Ascending aorta (tissue), 2 donors: ENCODE measurements at regions not wholly inside any gene's neighbourhood (a gene's known extent, or its start where the extent isn't known, plus 50 kb on each side); places are given as distances from the start of the nearest gene placed in this dataset.

Source experiments
- DNase-seq, 2 donors: peaks; one replicate each; pipeline ENCODE4 v3.0.0-alpha.2; 2019; ENCODE audit warnings: low spot score in 2 of 2
- H3K27ac ChIP-seq, 2 donors: fragments of 200-600 bp; sonication (generic); one replicate each; pipeline ENCODE4 v1.5.1; 2016 to 2017; ENCODE audit warnings: mild to moderate bottlenecking in 1 of 2
- H3K27me3 ChIP-seq: fragments of 200-600 bp; sonication (generic); one replicate; pipeline ENCODE4 v1.5.1; 2017
- H3K36me3 ChIP-seq, 2 donors: fragments of 200-600 bp; sonication (generic); one replicate each; pipeline ENCODE4 v1.5.1; 2016
- H3K4me1 ChIP-seq, 2 donors: fragments of 200-600 bp; sonication (generic); one replicate each; pipeline ENCODE4 v1.5.1; 2016 to 2017; ENCODE audit warnings: mild to moderate bottlenecking in 1 of 2
- H3K4me3 ChIP-seq, 2 donors: fragments of 200-600 bp; sonication (generic); one replicate each; pipeline ENCODE4 v1.5.1; 2016 to 2017; ENCODE audit warnings: mild to moderate bottlenecking in 1 of 2
- H3K9me3 ChIP-seq, 2 donors: fragments of 200-600 bp; sonication (generic); one replicate each; pipeline ENCODE4 v1.5.1; 2016
- intact Hi-C: fragments of 100-400 bp; cut with DNase I; formaldehyde crosslinking; loops from one replicate; pipeline ENCODE4 v1.15.1; 2023
- TF ChIP-seq, protein P1 (sequence below), 3 experiments: fragments of 200-600 bp in 2 of 3; fragments of 450-650 bp in 1 of 3; sonication (generic) in 2 of 3; IDR thresholded peaks; one replicate each; pipeline ENCODE4 v1.5.1; 2016 to 2019; ENCODE audit warnings: antibody characterized with exemption in 3 of 3, mild to moderate bottlenecking in 1 of 3, moderate library complexity in 1 of 3

GRCh38 chr5:60520451-60521227, 179.3 kb downstream of the DEPDC1B start:
- Histone ChIP-seq H3K9me3 (no peaks in the 10 kb centered on the region), H3K27me3 (no peaks in the 10 kb centered on the region), H3K36me3 (no peaks in the 10 kb centered on the region), H3K4me3 (no peak overlapping the region), H3K4me1 (peaks cover 29 to 30% of the 10 kb centered on the region in 2 donors), H3K27ac (peak overlapping the region; percentile 82 to 90)
- DNase-seq = no peak
- TF ChIP-seq, protein P1, sequence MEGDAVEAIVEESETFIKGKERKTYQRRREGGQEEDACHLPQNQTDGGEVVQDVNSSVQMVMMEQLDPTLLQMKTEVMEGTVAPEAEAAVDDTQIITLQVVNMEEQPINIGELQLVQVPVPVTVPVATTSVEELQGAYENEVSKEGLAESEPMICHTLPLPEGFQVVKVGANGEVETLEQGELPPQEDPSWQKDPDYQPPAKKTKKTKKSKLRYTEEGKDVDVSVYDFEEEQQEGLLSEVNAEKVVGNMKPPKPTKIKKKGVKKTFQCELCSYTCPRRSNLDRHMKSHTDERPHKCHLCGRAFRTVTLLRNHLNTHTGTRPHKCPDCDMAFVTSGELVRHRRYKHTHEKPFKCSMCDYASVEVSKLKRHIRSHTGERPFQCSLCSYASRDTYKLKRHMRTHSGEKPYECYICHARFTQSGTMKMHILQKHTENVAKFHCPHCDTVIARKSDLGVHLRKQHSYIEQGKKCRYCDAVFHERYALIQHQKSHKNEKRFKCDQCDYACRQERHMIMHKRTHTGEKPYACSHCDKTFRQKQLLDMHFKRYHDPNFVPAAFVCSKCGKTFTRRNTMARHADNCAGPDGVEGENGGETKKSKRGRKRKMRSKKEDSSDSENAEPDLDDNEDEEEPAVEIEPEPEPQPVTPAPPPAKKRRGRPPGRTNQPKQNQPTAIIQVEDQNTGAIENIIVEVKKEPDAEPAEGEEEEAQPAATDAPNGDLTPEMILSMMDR (IDR thresholded peaks at IDR 0.05) = no peak
- intact Hi-C loops = no loop called here

DNA sequence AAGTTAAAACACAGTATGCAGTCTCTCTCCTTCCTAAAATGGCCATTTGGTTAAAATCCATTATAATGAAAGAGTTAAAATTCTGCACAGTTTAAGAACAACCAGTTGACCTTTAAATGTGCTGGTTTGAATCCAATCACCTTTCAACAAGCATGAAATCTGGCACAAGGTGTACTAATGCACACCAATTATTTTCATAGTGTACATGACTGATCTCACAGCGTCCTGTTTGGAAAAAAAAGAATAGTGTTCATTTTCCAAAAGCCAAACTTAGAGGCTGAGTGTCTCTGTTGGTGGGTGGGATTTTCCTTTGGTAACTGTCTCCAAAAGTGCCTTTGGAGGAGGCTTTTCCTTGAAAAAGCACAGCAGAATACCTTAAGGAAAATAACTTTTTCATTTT, 180.6 kb downstream of the DEPDC1B start:
- TF ChIP-seq, protein P1 (IDR thresholded peaks at IDR 0.05) = no peak
- peaks cover 29 to 30% of the 10 kb centered on the region in 2 donors for H3K4me1 ChIP-seq
- H3K4me3 ChIP-seq = no peak overlapping the region
- no peaks in the 10 kb centered on the region for H3K27me3 ChIP-seq
- DNase-seq = no peak
- intact Hi-C loops = no loop called here
- H3K9me3 ChIP-seq = no peaks in the 10 kb centered on the region
- peak overlapping the region; percentile 82 to 90 for H3K27ac ChIP-seq
- no peaks in the 10 kb centered on the region for H3K36me3 ChIP-seq

GRCh38 chr5:60517850-60518249, 182.1 kb downstream of the DEPDC1B start:
- TF ChIP-seq, protein P1 (IDR thresholded peaks at IDR 0.05) = no peak
- Histone ChIP-seq H3K4me3 (no peak overlapping the region), H3K4me1 (peaks cover 29 to 30% of the 10 kb centered on the region in 2 donors), H3K9me3 (no peaks in the 10 kb centered on the region), H3K36me3 (no peaks in the 10 kb centered on the region), H3K27ac (peak overlapping the region; percentile 82 to 90), H3K27me3 (no peaks in the 10 kb centered on the region)
- intact Hi-C loops = no loop called here
- no peak for DNase-seq

GRCh38 chr5:60517094-60517694, 182.8 kb downstream of the DEPDC1B start:
- no peak overlapping the region for H3K27ac ChIP-seq
- TF ChIP-seq, protein P1 (IDR thresholded peaks at IDR 0.05) = no peak
- DNase-seq = no peak

DNA sequence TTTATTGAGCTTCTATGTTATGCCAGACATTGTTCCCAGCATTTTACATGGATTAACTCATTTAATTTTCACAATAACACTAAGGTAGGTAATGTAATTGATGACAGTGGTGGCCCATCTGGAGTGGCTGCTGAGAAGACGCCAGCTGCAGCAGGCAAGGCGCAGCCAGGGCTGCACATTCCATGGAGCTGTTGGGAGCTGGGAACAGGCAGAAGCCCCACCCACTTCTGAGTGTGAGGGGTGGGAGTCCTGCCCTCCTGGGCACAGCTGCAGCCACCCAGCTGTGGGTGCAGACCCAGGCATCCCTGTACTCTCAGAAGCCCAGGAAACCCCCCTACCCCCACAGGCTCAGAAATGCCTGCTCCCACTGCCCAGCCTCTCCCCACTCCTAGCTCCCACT, 183.3 kb downstream of the DEPDC1B start:
- no peak overlapping the region for H3K27ac ChIP-seq
- TF ChIP-seq, protein P1 (IDR thresholded peaks at IDR 0.05) = no peak
- H3K27me3 ChIP-seq = no peaks in the 10 kb centered on the region
- peaks cover 21 to 24% of the 10 kb centered on the region in 2 donors for H3K4me1 ChIP-seq
- no peak for DNase-seq
- intact Hi-C loops = no loop called here
- no peaks in the 10 kb centered on the region for H3K9me3 ChIP-seq
- H3K36me3 ChIP-seq = no peaks in the 10 kb centered on the region
- no peak overlapping the region for H3K4me3 ChIP-seq

More at GRCh38 chr5:60517094-60517694, 182.8 kb downstream of the DEPDC1B start:
- Histone ChIP-seq H3K9me3 (no peaks in the 10 kb centered on the region), H3K36me3 (no peaks in the 10 kb centered on the region), H3K27me3 (no peaks in the 10 kb centered on the region), H3K4me1 (peaks cover 24% of the 10 kb centered on the region in 2 donors), H3K4me3 (no peak overlapping the region)
- intact Hi-C loops = no loop called here
